ENCODE measurements at regions not wholly inside any gene's neighbourhood (a gene's known extent, or its start where the extent isn't known, plus 50 kb on each side); places are given as distances from the start of the nearest gene placed in this dataset.
"Not testable (repeated sequence)": the region's sequence is repeated elsewhere in the genome, so short reads cannot be mapped to it uniquely, and the experiment has no call there.

DNA sequence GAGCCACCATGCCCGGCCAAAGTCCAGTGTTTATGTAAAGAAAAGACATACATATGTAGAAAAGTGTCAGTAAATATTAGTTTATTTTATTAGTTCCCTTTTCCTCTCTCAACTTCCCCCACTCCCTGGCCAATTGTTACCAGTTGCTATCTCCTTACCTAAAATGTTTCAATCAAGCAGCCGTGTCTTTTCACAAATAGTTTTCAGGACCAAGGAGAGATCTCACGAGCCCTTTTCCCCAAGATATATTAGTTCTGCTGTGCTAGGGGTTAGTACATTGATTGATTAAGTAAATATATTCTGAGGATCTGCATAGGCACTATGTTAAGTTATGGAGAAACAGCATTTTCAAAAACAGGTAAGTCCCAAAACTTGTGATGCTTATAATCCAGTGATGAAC lies 87.4 kb downstream of the ZIC4 start:
- Histone ChIP-seq H3K9me2 (ENCODE audit: insufficient read depth) (no peaks in the 10 kb centered on the region), H3K4me1 (ENCODE audit: control insufficient read depth in 1 of 2, insufficient read depth in 2 of 2, low read length in 2 of 2) (no peaks in the 10 kb centered on the region), H3K27ac (ENCODE audit: low read depth, low read length) (no peak overlapping the region), H2AFZ (ENCODE audit: low read depth, low read length, poor library complexity, severe bottlenecking) (no peak overlapping the region), H3K9me3 (ENCODE audit: control insufficient read depth in 1 of 2, insufficient read depth in 1 of 2, low read depth in 1 of 2, low read length in 2 of 2) (no peaks in the 10 kb centered on the region), H4K20me1 (ENCODE audit: insufficient read depth) (no peaks in the 10 kb centered on the region), H3K36me3 (ENCODE audit: control insufficient read depth in 1 of 2, insufficient read depth in 2 of 2, low read length in 2 of 2) (no peaks in the 10 kb centered on the region), H3K4me3 (replicated peaks in 1 of 2; ENCODE audit: low read depth in 1 of 2, low read length in 2 of 2) (no peak overlapping the region), H3K4me2 (ENCODE audit: low read length) (no peak overlapping the region), H3K9ac (ENCODE audit: low read length) (no peak overlapping the region), H3K79me2 (ENCODE audit: insufficient read depth, low read length) (no peaks in the 10 kb centered on the region), H3K27me3 (ENCODE audit: insufficient read depth, low read length) (no peaks in the 10 kb centered on the region)
- no peak for TF ChIP-seq EZH2phosphoT487 (IDR thresholded peaks at IDR 0.05; ENCODE audit: borderline replicate concordance)
- TF ChIP-seq, protein P1, sequence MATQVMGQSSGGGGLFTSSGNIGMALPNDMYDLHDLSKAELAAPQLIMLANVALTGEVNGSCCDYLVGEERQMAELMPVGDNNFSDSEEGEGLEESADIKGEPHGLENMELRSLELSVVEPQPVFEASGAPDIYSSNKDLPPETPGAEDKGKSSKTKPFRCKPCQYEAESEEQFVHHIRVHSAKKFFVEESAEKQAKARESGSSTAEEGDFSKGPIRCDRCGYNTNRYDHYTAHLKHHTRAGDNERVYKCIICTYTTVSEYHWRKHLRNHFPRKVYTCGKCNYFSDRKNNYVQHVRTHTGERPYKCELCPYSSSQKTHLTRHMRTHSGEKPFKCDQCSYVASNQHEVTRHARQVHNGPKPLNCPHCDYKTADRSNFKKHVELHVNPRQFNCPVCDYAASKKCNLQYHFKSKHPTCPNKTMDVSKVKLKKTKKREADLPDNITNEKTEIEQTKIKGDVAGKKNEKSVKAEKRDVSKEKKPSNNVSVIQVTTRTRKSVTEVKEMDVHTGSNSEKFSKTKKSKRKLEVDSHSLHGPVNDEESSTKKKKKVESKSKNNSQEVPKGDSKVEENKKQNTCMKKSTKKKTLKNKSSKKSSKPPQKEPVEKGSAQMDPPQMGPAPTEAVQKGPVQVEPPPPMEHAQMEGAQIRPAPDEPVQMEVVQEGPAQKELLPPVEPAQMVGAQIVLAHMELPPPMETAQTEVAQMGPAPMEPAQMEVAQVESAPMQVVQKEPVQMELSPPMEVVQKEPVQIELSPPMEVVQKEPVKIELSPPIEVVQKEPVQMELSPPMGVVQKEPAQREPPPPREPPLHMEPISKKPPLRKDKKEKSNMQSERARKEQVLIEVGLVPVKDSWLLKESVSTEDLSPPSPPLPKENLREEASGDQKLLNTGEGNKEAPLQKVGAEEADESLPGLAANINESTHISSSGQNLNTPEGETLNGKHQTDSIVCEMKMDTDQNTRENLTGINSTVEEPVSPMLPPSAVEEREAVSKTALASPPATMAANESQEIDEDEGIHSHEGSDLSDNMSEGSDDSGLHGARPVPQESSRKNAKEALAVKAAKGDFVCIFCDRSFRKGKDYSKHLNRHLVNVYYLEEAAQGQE (IDR thresholded peaks at IDR 0.05; ENCODE audit: low read depth) = peak; percentile 33
- ChIA-PET POLR2A (no interaction called here), RAD21 (ENCODE audit: low non-redundant PET in 1 of 2, low total read pairs in 2 of 2, uncharacterized antibody in 2 of 2, unreplicated experiment in 2 of 2) (no interaction called here), CTCF (no interaction called here)
- ATAC-seq (no peak), DNase-seq (ENCODE audit: low read depth, low spot score) (no peak)
- intact Hi-C loops (cut with micrococcal nuclease) = no loop called here
- BruUV-seq (replicated peaks) = no TSS peak

DNA sequence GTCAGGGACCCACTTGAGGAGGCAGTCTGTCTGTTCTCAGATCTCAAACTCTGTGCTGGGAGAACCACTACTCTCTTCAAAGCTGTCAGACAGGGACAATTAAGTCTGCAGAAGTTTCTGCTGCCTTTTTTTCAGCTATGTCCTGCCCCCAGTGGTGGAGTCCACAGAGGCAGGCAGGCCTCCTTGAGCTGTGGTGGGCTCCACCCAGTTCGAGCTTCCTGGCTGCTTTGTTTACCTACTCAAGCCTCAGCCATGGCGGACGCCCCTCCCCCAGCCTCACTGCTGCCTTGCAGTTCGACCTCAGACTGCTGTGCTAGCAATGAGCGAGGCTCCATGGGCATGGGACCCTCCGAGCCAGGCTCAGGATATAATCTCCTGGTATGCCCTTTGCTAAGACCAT lies 89.3 kb downstream of the ZIC4 start:
- H3K4me3 ChIP-seq (replicated peaks in 1 of 2; ENCODE audit: low read depth in 1 of 2, low read length in 2 of 2); DNase-seq (ENCODE audit: low read depth, low spot score); H3K36me3 ChIP-seq (ENCODE audit: control insufficient read depth in 1 of 2, insufficient read depth in 2 of 2, low read length in 2 of 2); intact Hi-C loops (cut with micrococcal nuclease); H3K4me1 ChIP-seq (ENCODE audit: control insufficient read depth in 1 of 2, insufficient read depth in 2 of 2, low read length in 2 of 2); H3K9me2 ChIP-seq (ENCODE audit: insufficient read depth); ATAC-seq; H4K20me1 ChIP-seq (ENCODE audit: insufficient read depth); H3K9ac ChIP-seq (ENCODE audit: low read length); H3K9me3 ChIP-seq (ENCODE audit: control insufficient read depth in 1 of 2, insufficient read depth in 1 of 2, low read depth in 1 of 2, low read length in 2 of 2); RAD21 ChIA-PET (ENCODE audit: low non-redundant PET in 1 of 2, low total read pairs in 2 of 2, uncharacterized antibody in 2 of 2, unreplicated experiment in 2 of 2); H3K4me2 ChIP-seq (ENCODE audit: low read length); BruUV-seq (replicated peaks); H3K27ac ChIP-seq (ENCODE audit: low read depth, low read length); H3K79me2 ChIP-seq (ENCODE audit: insufficient read depth, low read length); H3K27me3 ChIP-seq (ENCODE audit: insufficient read depth, low read length); POLR2A ChIA-PET; H2AFZ ChIP-seq (ENCODE audit: low read depth, low read length, poor library complexity, severe bottlenecking): not testable (repeated sequence)
- CTCF ChIA-PET = interaction anchor here (0.9 kb wide), 1 partner anchor 11 kb away, joined by 3 read pairs; no protein-coding TSS in a partner anchor
